ENCODE measurements at regions not wholly inside any gene's neighbourhood (a gene's known extent, or its start where the extent isn't known, plus 50 kb on each side); places are given as distances from the start of the nearest gene placed in this dataset.

- peaks cover 23% of the 10 kb centered on the region for H3K27me3 Mint-ChIP-seq
- H3K36me3 ChIP-seq (replicated peaks in 1 of 2; ENCODE audit: control extremely low read depth in 1 of 2, control insufficient read depth in 1 of 2, extremely low read depth in 1 of 2, insufficient read depth in 2 of 2, low read length in 1 of 2), result no peaks in the 10 kb centered on the region
- no peaks in the 10 kb centered on the region for H3K4me1 Mint-ChIP-seq
- H2AFZ ChIP-seq (ENCODE audit: insufficient read depth, low read depth, low read length, poor library complexity, severe bottlenecking), result no peak overlapping the region
- H3K4me3 ChIP-seq (ENCODE audit: control extremely low read depth in 1 of 5, extremely low read depth in 1 of 5, insufficient read depth in 1 of 5, low read depth in 2 of 5, low read length in 4 of 5), result no peak overlapping the region
- CTCF ChIA-PET, result no interaction called here
- TF ChIP-seq EZH2 (IDR thresholded peaks at IDR 0.05; ENCODE audit: borderline replicate concordance, insufficient read depth, low read depth, low read length, poor library complexity, severe bottlenecking) (no peak), CTCF (IDR thresholded peaks at IDR 0.05) (no peak)
- peaks cover 0 to 6% (median 0%) of the 10 kb centered on the region in 4 experiments for H3K27me3 ChIP-seq (replicated peaks in 1 of 4; ENCODE audit: control extremely low read depth in 1 of 4, control insufficient read depth in 3 of 4, insufficient read depth in 4 of 4, low read length in 3 of 4)
- no peaks in the 10 kb centered on the region for H3K9me3 Mint-ChIP-seq (ENCODE audit: insufficient read depth)
- H4K20me1 ChIP-seq (ENCODE audit: control insufficient read depth, insufficient read depth, low read length, poor library complexity, severe bottlenecking), result no peaks in the 10 kb centered on the region
- H3K9me3 ChIP-seq (ENCODE audit: control extremely low read depth in 1 of 3, control insufficient read depth in 2 of 3, insufficient read depth in 1 of 3, low read length in 2 of 3), result peaks cover 0 to 6% (median 0%) of the 10 kb centered on the region in 3 donors
- no peak overlapping the region for H3K27ac ChIP-seq (ENCODE audit: low read length in 2 of 2)
- DNase-seq, result no peak
- no peak overlapping the region for H3K4me2 ChIP-seq (replicated peaks; ENCODE audit: low read depth, low read length, poor library complexity, severe bottlenecking)
- intact Hi-C loops (cut with micrococcal nuclease), result no loop called here
- no peak for ATAC-seq (ENCODE audit: low read depth)
- H3K4me1 ChIP-seq (ENCODE audit: control insufficient read depth in 2 of 2, insufficient read depth in 2 of 2, low read length in 2 of 2), result no peaks in the 10 kb centered on the region
- H3K4me3 Mint-ChIP-seq, result no peak overlapping the region
- 86% methylated on average over 3 of the region's 5 CpGs for WGBS (ENCODE audit: insufficient coverage)
- POLR2A ChIA-PET, result no interaction called here
- no peaks in the 10 kb centered on the region for H3K79me2 ChIP-seq (ENCODE audit: control insufficient read depth, insufficient read depth, low read length)
- no peak overlapping the region for H3K9ac ChIP-seq (ENCODE audit: low read length)
- H3K27ac Mint-ChIP-seq, result no peak overlapping the region
These were observed 56.4 kb upstream of the IYD start for GRCh38 chr6:150312395-150312794.

GRCh38 chr6:150312844-150313584, 55.8 kb upstream of the IYD start:
- 89% methylated on average over 4 of the region's 7 CpGs for WGBS (ENCODE audit: insufficient coverage)
- no peaks in the 10 kb centered on the region for H3K4me1 Mint-ChIP-seq
- H2AFZ ChIP-seq (ENCODE audit: insufficient read depth, low read depth, low read length, poor library complexity, severe bottlenecking), result no peak overlapping the region
- no peak overlapping the region for H3K27ac Mint-ChIP-seq
- H4K20me1 ChIP-seq (ENCODE audit: control insufficient read depth, insufficient read depth, low read length, poor library complexity, severe bottlenecking), result no peaks in the 10 kb centered on the region
- no peak overlapping the region for H3K4me3 ChIP-seq (ENCODE audit: control extremely low read depth in 1 of 5, extremely low read depth in 1 of 5, insufficient read depth in 1 of 5, low read depth in 2 of 5, low read length in 4 of 5)
- peaks cover 24% of the 10 kb centered on the region for H3K27me3 Mint-ChIP-seq
- no peak overlapping the region for H3K27ac ChIP-seq (ENCODE audit: low read length in 2 of 2)
- ChIA-PET CTCF (no interaction called here), POLR2A (no interaction called here)
- H3K27me3 ChIP-seq (replicated peaks in 1 of 4; ENCODE audit: control extremely low read depth in 1 of 4, control insufficient read depth in 3 of 4, insufficient read depth in 4 of 4, low read length in 3 of 4), result peaks cover 0 to 4% (median 0%) of the 10 kb centered on the region in 4 experiments
- no peak for TF ChIP-seq EZH2 (IDR thresholded peaks at IDR 0.05; ENCODE audit: borderline replicate concordance, insufficient read depth, low read depth, low read length, poor library complexity, severe bottlenecking)
- no peak for TF ChIP-seq CTCF (IDR thresholded peaks at IDR 0.05)
- no peak overlapping the region for H3K4me2 ChIP-seq (replicated peaks; ENCODE audit: low read depth, low read length, poor library complexity, severe bottlenecking)
- no peak overlapping the region for H3K4me3 Mint-ChIP-seq
- ATAC-seq (ENCODE audit: low read depth), result no peak
- no peak overlapping the region for H3K9ac ChIP-seq (ENCODE audit: low read length)
- H3K9me3 ChIP-seq (ENCODE audit: control extremely low read depth in 1 of 3, control insufficient read depth in 2 of 3, insufficient read depth in 1 of 3, low read length in 2 of 3), result peaks cover 0 to 6% (median 0%) of the 10 kb centered on the region in 3 donors
- DNase-seq, result no peak
- H3K4me1 ChIP-seq (ENCODE audit: control insufficient read depth in 2 of 2, insufficient read depth in 2 of 2, low read length in 2 of 2), result no peaks in the 10 kb centered on the region
- intact Hi-C loops (cut with micrococcal nuclease), result no loop called here
- H3K79me2 ChIP-seq (ENCODE audit: control insufficient read depth, insufficient read depth, low read length), result no peaks in the 10 kb centered on the region
- no peaks in the 10 kb centered on the region for H3K9me3 Mint-ChIP-seq (ENCODE audit: insufficient read depth)
- no peaks in the 10 kb centered on the region for H3K36me3 ChIP-seq (replicated peaks in 1 of 2; ENCODE audit: control extremely low read depth in 1 of 2, control insufficient read depth in 1 of 2, extremely low read depth in 1 of 2, insufficient read depth in 2 of 2, low read length in 1 of 2)

All from B cell (primary cell).